Progenitor cell of endocrine pancreas (in vitro differentiated cells): ENCODE measurements at regions not wholly inside any gene's neighbourhood (a gene's known extent, or its start where the extent isn't known, plus 50 kb on each side); places are given as distances from the start of the nearest gene placed in this dataset.

Experiments used
- DNase-seq: peaks from one replicate; pipeline ENCODE4 v3.0.0; 2021; ENCODE audit warnings: low spot score; ENCODE audit not compliant: unreplicated experiment
- H3K27ac Mint-ChIP-seq: 2 replicates; pipeline ENCODE4 v1.8.0; 2021; ENCODE audit warnings: mild to moderate bottlenecking, moderate library complexity, mixed read lengths
- H3K27me3 Mint-ChIP-seq: 2 replicates; pipeline ENCODE4 v1.8.0; 2021; ENCODE audit warnings: mixed read lengths
- H3K36me3 Mint-ChIP-seq: 2 replicates; pipeline ENCODE4 v1.8.0; 2022; ENCODE audit warnings: mixed read lengths; ENCODE audit not compliant: insufficient read depth
- H3K4me1 Mint-ChIP-seq: 2 replicates; pipeline ENCODE4 v1.8.0; 2021; ENCODE audit warnings: low read depth, mixed read lengths
- H3K4me3 Mint-ChIP-seq: 2 replicates; pipeline ENCODE4 v1.8.0; 2021; ENCODE audit warnings: low read depth, mild to moderate bottlenecking, moderate library complexity, mixed read lengths
- H3K9me3 Mint-ChIP-seq: 2 replicates; pipeline ENCODE4 v1.8.0; 2021; ENCODE audit warnings: low read depth, mixed read lengths
- TF ChIP-seq, protein P1 (sequence below): fragments of 200-600 bp; sonication (generic); IDR thresholded peaks from one replicate; pipeline ENCODE4 v1.5.0; 2021; ENCODE audit warnings: antibody characterized with exemption, mild to moderate bottlenecking; ENCODE audit not compliant: unreplicated experiment

DNA sequence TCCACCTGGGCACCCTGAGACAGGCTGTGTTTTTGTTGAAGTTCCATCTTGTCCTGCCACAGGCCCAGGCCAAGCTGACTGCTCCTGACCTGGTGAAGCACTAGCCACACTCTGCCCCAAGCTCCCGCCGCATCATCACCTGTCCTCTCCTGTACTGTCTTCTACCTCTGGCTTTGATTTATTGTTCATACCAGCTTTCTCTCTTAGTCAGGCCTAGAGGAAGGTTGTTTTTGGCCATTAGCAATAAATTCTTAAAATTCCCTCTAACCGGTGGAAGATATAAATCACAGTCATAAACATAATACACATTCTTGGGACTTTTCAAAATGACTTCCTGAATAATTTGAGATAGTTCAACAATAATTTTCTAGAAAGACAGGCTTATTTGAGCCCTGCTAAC lies 169.4 kb downstream of the DAD1 start:
- TF ChIP-seq, protein P1, sequence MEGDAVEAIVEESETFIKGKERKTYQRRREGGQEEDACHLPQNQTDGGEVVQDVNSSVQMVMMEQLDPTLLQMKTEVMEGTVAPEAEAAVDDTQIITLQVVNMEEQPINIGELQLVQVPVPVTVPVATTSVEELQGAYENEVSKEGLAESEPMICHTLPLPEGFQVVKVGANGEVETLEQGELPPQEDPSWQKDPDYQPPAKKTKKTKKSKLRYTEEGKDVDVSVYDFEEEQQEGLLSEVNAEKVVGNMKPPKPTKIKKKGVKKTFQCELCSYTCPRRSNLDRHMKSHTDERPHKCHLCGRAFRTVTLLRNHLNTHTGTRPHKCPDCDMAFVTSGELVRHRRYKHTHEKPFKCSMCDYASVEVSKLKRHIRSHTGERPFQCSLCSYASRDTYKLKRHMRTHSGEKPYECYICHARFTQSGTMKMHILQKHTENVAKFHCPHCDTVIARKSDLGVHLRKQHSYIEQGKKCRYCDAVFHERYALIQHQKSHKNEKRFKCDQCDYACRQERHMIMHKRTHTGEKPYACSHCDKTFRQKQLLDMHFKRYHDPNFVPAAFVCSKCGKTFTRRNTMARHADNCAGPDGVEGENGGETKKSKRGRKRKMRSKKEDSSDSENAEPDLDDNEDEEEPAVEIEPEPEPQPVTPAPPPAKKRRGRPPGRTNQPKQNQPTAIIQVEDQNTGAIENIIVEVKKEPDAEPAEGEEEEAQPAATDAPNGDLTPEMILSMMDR, result no peak
- no peaks in the 10 kb centered on the region for H3K36me3 Mint-ChIP-seq
- H3K9me3 Mint-ChIP-seq, result no peaks in the 10 kb centered on the region
- peaks cover 6% of the 10 kb centered on the region for H3K4me1 Mint-ChIP-seq
- H3K4me3 Mint-ChIP-seq, result no peak overlapping the region
- no peak overlapping the region for H3K27ac Mint-ChIP-seq
- DNase-seq, result no peak
- H3K27me3 Mint-ChIP-seq, result no peaks in the 10 kb centered on the region

DNA sequence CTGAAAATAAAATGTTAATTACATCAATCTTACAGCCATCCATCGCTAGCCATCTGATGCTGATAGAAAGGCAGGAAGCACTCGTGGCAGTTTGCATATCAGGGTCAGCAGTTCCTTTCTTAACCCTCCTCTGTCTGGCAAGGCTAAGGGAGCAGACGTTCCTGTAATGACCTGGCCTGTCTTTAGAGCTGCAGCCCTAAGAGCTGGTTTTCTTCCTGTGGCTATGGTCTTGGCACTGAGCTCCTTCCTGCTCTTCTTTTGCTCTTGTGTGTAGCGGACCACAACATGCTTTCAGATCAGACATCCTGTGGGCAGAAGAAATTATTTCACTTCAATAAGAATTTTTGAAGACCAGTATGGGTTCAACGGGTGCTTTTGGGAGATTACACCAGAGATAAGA lies 170.4 kb downstream of the DAD1 start:
- no peaks in the 10 kb centered on the region for H3K9me3 Mint-ChIP-seq
- H3K27ac Mint-ChIP-seq, result no peak overlapping the region
- TF ChIP-seq, protein P1, result no peak
- no peaks in the 10 kb centered on the region for H3K36me3 Mint-ChIP-seq
- DNase-seq, result no peak
- H3K4me3 Mint-ChIP-seq, result no peak overlapping the region
- peaks cover under 1% of the 10 kb centered on the region for H3K27me3 Mint-ChIP-seq
- peaks cover 2% of the 10 kb centered on the region for H3K4me1 Mint-ChIP-seq

DNA sequence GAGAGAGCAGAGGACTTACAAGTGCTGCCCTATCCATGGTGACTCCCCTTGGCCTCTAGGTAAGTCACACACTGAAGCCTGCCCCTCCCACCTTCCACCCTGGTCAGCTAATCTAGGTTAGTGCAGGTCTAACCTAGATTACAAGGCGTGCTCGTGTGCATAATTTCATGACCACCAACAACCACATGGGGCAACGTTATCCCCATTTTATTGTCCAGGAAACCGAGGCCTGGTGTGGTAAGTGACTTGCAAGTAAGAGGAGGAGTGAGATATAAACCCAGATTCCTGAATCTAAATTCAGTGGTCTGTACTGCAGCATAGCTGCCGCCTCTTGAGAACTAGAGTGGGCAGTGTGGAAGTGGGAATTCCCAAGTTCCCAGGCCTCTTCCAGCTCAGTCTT lies 171.1 kb downstream of the DAD1 start:
- TF ChIP-seq, protein P1, result no peak
- no peak overlapping the region for H3K4me3 Mint-ChIP-seq
- H3K27me3 Mint-ChIP-seq, result peaks cover 3% of the 10 kb centered on the region
- DNase-seq, result no peak
- no peaks in the 10 kb centered on the region for H3K36me3 Mint-ChIP-seq
- H3K9me3 Mint-ChIP-seq, result no peaks in the 10 kb centered on the region
- H3K4me1 Mint-ChIP-seq, result peaks cover 2% of the 10 kb centered on the region
- no peak overlapping the region for H3K27ac Mint-ChIP-seq

DNA sequence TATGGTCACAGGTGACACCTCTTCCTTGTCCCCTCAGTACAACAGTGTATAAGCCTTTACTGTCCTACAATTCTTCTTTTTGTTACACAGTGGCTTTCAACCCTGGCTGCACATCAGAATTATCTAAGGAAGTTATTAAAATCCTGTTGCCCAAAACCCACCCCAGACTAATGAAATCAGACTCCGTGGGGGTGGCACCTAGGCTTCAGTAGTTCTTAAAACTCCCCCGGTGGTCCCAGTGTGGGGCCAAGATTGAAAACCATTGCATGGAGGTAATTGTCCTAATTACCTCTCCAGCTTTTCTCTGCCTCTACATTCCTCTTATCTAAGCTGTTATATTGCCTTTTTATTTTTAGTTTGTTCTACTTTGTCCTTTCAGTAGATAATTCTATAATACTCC lies 172.8 kb downstream of the DAD1 start:
- H3K4me3 Mint-ChIP-seq, result no peak overlapping the region
- TF ChIP-seq, protein P1, result no peak
- no peak for DNase-seq
- no peaks in the 10 kb centered on the region for H3K9me3 Mint-ChIP-seq
- no peaks in the 10 kb centered on the region for H3K4me1 Mint-ChIP-seq
- H3K36me3 Mint-ChIP-seq, result no peaks in the 10 kb centered on the region
- no peak overlapping the region for H3K27ac Mint-ChIP-seq
- H3K27me3 Mint-ChIP-seq, result peaks cover 3% of the 10 kb centered on the region

DNA sequence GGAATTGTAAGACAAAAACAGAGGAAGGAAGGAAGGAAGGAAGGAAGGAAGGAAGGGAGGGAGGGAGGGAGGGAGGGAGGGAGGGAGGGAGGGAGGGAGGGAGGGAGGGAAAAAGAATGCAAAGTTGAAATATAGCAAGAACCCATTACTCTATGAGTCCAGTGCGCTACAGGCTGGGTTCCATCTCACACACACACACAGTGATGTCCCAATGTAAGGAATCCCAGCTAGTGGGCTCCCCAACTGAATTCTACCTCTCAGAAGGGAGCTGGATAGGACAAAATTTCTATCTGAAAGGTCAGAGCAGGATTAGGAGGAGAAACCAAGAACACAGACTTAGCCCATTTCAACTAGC lies 173.4 kb downstream of the DAD1 start:
- Mint-ChIP-seq H3K4me1 (no peaks in the 10 kb centered on the region), H3K4me3 (no peak overlapping the region), H3K27me3 (peaks cover 3% of the 10 kb centered on the region), H3K9me3 (no peaks in the 10 kb centered on the region), H3K27ac (no peak overlapping the region), H3K36me3 (no peaks in the 10 kb centered on the region)
- TF ChIP-seq, protein P1, result no peak
- no peak for DNase-seq
